ENCODE measurements at regions not wholly inside any gene's neighbourhood (a gene's known extent, or its start where the extent isn't known, plus 50 kb on each side); places are given as distances from the start of the nearest gene placed in this dataset.

DNA sequence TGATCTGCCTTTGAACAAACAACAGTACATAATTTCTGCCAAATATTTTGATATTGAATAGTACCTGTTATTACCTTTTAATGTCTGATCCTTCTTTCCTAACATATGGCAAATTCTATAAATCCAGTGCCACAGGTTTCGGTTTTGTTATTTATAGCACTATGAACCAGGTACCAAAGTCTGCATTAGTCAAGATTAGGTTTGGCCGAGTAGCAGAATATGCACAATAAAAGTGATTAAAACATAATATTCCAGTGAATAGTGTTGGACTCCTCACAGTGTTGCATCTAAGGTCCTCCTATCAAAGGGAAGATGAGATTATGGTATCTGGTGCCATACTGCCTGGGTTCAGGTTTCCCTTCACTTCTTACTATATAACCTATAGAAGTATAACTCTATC is 599.0 kb downstream of the ZPLD1 start:
- no peaks in the 10 kb centered on the region for H3K27me3 Mint-ChIP-seq (ENCODE audit: insufficient read depth)
- no peaks in the 10 kb centered on the region for H3K4me1 Mint-ChIP-seq (ENCODE audit: low read depth)
- intact Hi-C loops (cut with micrococcal nuclease), result no loop called here
- H3K4me3 Mint-ChIP-seq, result no peak overlapping the region
- no peaks in the 10 kb centered on the region for H3K36me3 Mint-ChIP-seq (ENCODE audit: low read depth)
- H3K27ac Mint-ChIP-seq, result no peak overlapping the region
- no peak for DNase-seq (ENCODE audit: low spot score)
- H3K9me3 Mint-ChIP-seq, result no peaks in the 10 kb centered on the region

DNA sequence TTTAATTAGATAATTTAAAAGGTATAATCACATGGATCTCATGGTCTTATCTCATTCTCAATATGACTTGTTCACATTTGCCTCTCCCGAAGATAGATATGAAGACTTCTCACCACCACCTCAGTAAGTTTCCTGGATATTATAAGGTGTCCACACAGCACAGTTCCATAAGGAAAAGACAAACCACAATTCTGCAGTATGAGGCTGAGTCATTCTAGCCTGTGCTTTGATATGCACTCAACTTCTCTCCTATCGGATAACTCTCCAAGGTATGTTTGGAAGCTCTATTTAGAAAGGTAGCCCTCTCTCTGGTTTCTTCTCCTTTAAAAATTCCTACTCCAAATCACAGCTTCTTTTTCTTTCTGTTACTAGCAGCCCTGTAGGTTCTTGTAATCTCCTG is 612.8 kb downstream of the ZPLD1 start:
- intact Hi-C loops (cut with micrococcal nuclease), result no loop called here
- Mint-ChIP-seq H3K27me3 (ENCODE audit: insufficient read depth) (no peaks in the 10 kb centered on the region), H3K36me3 (ENCODE audit: low read depth) (no peaks in the 10 kb centered on the region), H3K27ac (no peak overlapping the region), H3K4me1 (ENCODE audit: low read depth) (no peaks in the 10 kb centered on the region), H3K4me3 (no peak overlapping the region), H3K9me3 (no peaks in the 10 kb centered on the region)
- no peak for DNase-seq (ENCODE audit: low spot score)

DNA sequence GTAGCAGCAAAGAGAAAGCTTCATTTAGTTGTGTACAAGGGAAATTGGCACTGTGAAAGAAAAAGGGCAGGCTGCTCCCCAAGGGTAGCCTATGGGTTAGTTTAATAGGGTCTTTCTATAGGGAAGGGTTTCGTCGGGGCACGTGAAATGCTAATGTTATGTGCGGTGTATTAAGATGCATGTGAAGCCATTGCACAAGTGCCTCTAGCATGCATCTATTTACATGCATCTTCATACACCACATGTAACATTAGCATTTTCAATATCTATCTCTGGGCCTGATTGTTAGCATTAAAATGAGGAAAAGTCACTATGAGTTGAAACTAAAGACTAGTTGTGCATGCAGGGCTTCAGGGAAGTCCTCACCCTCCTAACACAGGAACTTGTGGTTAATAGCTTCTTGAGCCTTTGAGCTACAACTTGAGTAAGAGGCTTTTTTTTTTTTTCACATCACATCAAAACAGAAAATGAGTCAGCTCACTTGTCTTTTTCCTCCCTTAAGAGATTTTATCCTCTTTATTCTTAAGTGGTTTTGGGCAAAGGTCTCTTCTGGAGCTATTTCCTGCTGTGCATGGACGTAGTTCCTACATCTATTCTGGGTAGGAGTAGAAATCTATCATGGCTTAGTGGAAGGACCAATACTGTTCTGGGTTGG is 613.4 kb downstream of the ZPLD1 start:
- no peak overlapping the region for H3K27ac Mint-ChIP-seq
- no peak overlapping the region for H3K4me3 Mint-ChIP-seq
- H3K36me3 Mint-ChIP-seq (ENCODE audit: low read depth), result no peaks in the 10 kb centered on the region
- intact Hi-C loops (cut with micrococcal nuclease), result no loop called here
- DNase-seq (ENCODE audit: low spot score), result no peak
- H3K27me3 Mint-ChIP-seq (ENCODE audit: insufficient read depth), result no peaks in the 10 kb centered on the region
- H3K4me1 Mint-ChIP-seq (ENCODE audit: low read depth), result no peaks in the 10 kb centered on the region
- H3K9me3 Mint-ChIP-seq, result no peaks in the 10 kb centered on the region

DNA sequence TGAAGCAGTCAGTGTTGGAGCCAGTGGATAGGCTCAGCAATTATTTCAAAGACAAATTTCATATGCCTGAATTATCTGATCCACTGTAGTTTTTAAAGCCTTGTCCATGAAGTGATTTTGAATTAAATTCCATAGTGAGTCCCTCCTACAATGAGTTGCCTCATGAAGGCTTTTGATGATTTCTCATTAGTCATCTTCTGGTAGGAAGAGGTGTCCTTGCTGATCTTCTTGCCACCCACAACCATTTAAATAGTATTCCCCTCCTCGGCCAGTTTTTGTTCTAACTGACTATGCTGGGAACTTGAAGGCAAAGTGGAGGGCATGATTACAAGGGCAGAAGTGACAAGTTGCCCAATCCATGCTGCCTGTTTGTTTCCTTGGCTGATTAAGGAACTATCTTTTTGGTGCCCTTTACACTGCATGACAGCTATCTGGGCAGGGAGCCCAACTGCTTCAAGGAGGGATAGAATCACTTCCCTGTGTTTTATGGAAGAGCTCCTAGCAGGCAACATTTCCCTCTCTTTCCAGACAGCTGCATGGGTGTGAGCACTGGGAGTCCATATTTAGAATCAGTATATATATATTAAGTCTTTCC is 617.5 kb downstream of the ZPLD1 start:
- intact Hi-C loops (cut with micrococcal nuclease), result no loop called here
- Mint-ChIP-seq H3K27ac (no peak overlapping the region), H3K36me3 (ENCODE audit: low read depth) (no peaks in the 10 kb centered on the region), H3K4me1 (ENCODE audit: low read depth) (no peaks in the 10 kb centered on the region), H3K27me3 (ENCODE audit: insufficient read depth) (no peaks in the 10 kb centered on the region), H3K4me3 (no peak overlapping the region), H3K9me3 (no peaks in the 10 kb centered on the region)
- no peak for DNase-seq (ENCODE audit: low spot score)

DNA sequence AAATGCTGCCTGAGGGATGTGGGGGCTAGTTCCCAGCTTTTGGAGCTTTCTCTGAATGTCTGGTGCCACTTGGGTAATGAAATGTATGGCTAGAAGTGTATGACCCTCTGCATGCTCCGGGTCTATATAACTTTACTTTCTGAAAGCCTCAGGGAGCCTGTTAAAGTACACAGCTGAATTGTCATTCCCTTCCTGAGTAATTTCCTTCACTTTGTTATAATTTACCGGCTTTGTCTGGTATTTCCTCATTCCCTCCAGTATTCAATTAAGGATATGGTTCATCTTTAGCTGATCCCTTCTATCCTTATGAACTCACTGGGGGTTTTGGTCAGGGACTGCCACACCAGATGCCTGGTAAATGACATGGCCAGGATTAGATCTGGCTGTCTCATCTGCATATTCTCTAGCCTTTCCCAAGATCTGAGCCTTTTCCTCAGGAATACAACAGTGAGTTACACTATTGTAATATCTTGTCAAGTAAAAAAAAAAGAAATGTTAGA is 620.3 kb downstream of the ZPLD1 start:
- Mint-ChIP-seq H3K27me3 (ENCODE audit: insufficient read depth) (no peaks in the 10 kb centered on the region), H3K36me3 (ENCODE audit: low read depth) (no peaks in the 10 kb centered on the region), H3K4me3 (no peak overlapping the region), H3K9me3 (no peaks in the 10 kb centered on the region), H3K27ac (no peak overlapping the region), H3K4me1 (ENCODE audit: low read depth) (no peaks in the 10 kb centered on the region)
- intact Hi-C loops (cut with micrococcal nuclease), result no loop called here
- DNase-seq (ENCODE audit: low spot score), result no peak

DNA sequence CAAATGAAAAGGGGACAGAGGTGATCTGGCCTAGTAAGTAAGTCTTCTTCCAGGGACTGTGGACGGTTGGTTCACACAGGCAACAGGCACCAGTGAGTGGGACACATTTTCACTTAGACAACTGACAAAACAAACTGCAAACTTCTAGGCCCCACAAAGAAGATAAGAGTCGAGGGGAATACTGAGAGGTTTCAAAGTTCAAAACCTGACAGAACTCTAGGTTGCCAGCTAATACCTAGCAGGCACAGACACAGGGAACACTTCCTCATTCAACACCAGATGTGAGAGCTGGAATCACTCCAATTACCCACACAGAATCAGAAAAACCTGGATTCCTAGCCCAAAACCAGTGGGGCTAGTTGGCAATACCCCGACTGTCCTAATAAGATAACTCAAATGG is 621.7 kb downstream of the ZPLD1 start:
- no peak overlapping the region for H3K27ac Mint-ChIP-seq
- no peak overlapping the region for H3K4me3 Mint-ChIP-seq
- H3K27me3 Mint-ChIP-seq (ENCODE audit: insufficient read depth), result no peaks in the 10 kb centered on the region
- DNase-seq (ENCODE audit: low spot score), result no peak
- intact Hi-C loops (cut with micrococcal nuclease), result no loop called here
- no peaks in the 10 kb centered on the region for H3K9me3 Mint-ChIP-seq
- no peaks in the 10 kb centered on the region for H3K4me1 Mint-ChIP-seq (ENCODE audit: low read depth)
- H3K36me3 Mint-ChIP-seq (ENCODE audit: low read depth), result no peaks in the 10 kb centered on the region

DNA sequence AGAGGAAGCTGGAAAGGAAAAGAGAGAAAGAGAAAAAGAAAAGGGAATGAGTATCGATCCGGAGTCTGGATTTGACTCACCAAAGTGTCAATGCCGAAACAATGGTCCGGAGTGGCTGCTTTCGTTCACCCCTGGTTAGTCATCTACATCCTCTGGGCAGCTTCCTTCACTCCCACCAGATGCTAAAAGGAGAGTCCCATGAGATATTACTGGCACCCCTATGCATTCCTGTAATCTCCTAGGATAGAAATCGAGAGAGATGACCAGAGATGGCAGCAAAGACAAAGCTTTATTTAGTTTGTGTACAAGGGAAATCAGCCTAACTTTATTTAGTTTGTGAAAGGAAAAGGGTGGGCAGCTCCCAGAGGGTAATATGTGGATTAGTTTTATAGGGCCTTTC is 622.2 kb downstream of the ZPLD1 start:
- Mint-ChIP-seq H3K4me1 (ENCODE audit: low read depth) (no peaks in the 10 kb centered on the region), H3K27ac (no peak overlapping the region), H3K4me3 (no peak overlapping the region), H3K9me3 (no peaks in the 10 kb centered on the region), H3K27me3 (ENCODE audit: insufficient read depth) (no peaks in the 10 kb centered on the region), H3K36me3 (ENCODE audit: low read depth) (no peaks in the 10 kb centered on the region)
- intact Hi-C loops (cut with micrococcal nuclease), result no loop called here
- DNase-seq (ENCODE audit: low spot score), result no peak

DNA sequence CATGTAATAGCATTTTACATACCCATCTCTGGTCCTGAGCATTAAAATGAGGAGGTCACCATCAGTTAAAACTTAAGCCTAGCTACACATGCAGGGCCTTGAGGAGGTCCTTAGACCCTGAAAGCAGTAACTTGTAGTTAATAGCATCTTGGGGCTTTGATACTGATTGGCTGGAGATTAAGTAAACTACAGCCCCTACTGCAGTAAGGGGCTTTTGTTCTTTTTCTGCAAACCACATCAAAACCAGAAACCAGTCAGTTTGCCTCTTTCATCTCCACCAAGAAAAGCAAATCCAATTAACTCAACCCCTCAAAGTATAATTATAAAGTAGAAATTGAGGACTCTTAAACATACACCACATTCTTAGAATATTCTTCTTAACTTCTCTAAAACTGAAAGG is 622.7 kb downstream of the ZPLD1 start:
- no peak overlapping the region for H3K27ac Mint-ChIP-seq
- H3K4me3 Mint-ChIP-seq, result no peak overlapping the region

DNA sequence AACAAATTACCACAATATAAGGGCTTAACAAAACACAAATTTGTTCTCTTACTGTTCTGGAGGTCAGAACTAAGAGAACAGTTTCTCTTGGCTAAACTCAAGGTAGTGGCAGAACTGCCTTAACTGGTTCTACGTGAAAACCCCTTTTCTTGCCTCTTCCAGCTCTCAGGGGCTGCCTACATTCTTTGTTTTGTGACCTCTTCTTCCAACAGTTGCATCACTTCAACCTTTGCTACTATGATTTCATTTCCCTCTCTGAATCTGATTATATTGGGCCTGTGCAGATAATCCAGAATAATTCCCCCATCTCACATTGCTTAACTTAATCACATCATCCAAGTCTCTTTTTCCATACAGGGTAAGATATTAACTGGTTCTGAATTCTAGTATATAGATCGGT is 624.6 kb downstream of the ZPLD1 start:
- intact Hi-C loops (cut with micrococcal nuclease), result no loop called here
- H3K4me1 Mint-ChIP-seq (ENCODE audit: low read depth), result no peaks in the 10 kb centered on the region
- no peaks in the 10 kb centered on the region for H3K36me3 Mint-ChIP-seq (ENCODE audit: low read depth)
- DNase-seq (ENCODE audit: low spot score), result no peak
- H3K4me3 Mint-ChIP-seq, result no peak overlapping the region
- H3K27me3 Mint-ChIP-seq (ENCODE audit: insufficient read depth), result no peaks in the 10 kb centered on the region
- no peaks in the 10 kb centered on the region for H3K9me3 Mint-ChIP-seq
- H3K27ac Mint-ChIP-seq, result no peak overlapping the region

More for the DNA sequence above, 622.7 kb downstream of the ZPLD1 start:
- H3K36me3 Mint-ChIP-seq (ENCODE audit: low read depth), result no peaks in the 10 kb centered on the region
- no peaks in the 10 kb centered on the region for H3K9me3 Mint-ChIP-seq
- no peak for DNase-seq (ENCODE audit: low spot score)
- intact Hi-C loops (cut with micrococcal nuclease), result no loop called here
- no peaks in the 10 kb centered on the region for H3K4me1 Mint-ChIP-seq (ENCODE audit: low read depth)
- H3K27me3 Mint-ChIP-seq (ENCODE audit: insufficient read depth), result no peaks in the 10 kb centered on the region

DNA sequence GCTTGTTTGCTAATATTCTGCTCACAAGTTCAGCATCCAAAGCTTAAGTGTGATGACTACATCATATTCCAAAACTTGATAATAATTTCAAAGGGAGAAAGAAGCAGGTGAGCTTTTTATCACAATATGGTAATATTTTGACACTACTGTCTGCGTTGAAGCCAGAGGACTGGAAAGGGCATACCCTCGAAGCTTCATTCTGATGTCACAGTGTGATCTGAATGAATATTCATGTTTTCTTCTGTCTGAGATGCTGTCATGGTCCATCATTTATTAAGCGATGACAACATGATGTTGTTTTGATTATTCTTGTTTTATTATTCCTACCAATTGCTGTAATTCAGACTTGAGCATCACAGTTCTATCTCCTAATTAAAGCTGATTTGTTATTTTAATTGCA is 625.4 kb downstream of the ZPLD1 start:
- no peaks in the 10 kb centered on the region for H3K27me3 Mint-ChIP-seq (ENCODE audit: insufficient read depth)
- H3K27ac Mint-ChIP-seq, result no peak overlapping the region
- H3K36me3 Mint-ChIP-seq (ENCODE audit: low read depth), result no peaks in the 10 kb centered on the region
- intact Hi-C loops (cut with micrococcal nuclease), result no loop called here
- H3K4me3 Mint-ChIP-seq, result no peak overlapping the region
- no peaks in the 10 kb centered on the region for H3K9me3 Mint-ChIP-seq
- H3K4me1 Mint-ChIP-seq (ENCODE audit: low read depth), result no peaks in the 10 kb centered on the region
- DNase-seq (ENCODE audit: low spot score), result no peak

DNA sequence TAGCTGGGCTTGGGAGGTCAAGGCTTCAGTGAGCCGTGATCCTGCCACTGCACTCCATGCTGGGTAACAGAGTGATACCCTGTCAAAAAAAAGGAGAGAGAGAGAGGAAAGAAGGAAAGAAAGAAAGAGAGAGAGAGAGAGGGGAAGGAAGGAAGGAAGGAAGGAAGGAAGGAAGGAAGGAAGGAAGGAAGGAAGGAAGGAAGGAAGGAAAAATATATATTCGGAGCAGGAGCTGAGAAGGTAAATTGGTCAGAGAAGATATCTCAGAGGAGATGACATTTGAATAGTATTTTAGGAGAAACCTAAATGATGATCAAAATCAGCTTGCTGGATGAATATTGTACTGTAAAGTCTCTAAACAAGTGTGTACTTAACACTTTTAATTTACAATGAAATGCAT is 633.1 kb downstream of the ZPLD1 start:
- no peaks in the 10 kb centered on the region for H3K4me1 Mint-ChIP-seq (ENCODE audit: low read depth)
- DNase-seq (ENCODE audit: low spot score), result no peak
- H3K4me3 Mint-ChIP-seq, result no peak overlapping the region
- H3K27ac Mint-ChIP-seq, result no peak overlapping the region
- H3K27me3 Mint-ChIP-seq (ENCODE audit: insufficient read depth), result no peaks in the 10 kb centered on the region
- intact Hi-C loops (cut with micrococcal nuclease), result no loop called here
- no peaks in the 10 kb centered on the region for H3K36me3 Mint-ChIP-seq (ENCODE audit: low read depth)
- H3K9me3 Mint-ChIP-seq, result no peaks in the 10 kb centered on the region

DNA sequence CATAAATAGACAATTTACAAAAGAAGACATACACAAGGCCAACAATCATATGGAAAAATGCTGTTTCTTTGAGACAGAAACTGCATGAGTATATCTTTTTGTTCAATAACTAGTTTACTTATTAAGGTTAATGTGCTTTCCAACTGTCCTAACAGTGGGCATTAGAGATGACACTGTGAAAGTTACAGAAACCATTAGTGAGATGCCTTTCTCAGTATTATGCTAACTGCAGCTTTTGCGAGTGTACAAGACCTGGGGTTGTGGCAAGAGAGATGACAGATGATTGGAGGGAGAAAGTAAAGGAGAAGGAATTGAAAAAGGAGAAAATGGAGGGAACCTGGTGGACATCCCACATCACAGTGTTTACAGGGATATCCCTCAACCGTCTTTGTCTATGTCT is 640.5 kb downstream of the ZPLD1 start:
- Mint-ChIP-seq H3K27me3 (ENCODE audit: insufficient read depth) (no peaks in the 10 kb centered on the region), H3K27ac (no peak overlapping the region), H3K9me3 (no peaks in the 10 kb centered on the region), H3K4me3 (no peak overlapping the region), H3K36me3 (ENCODE audit: low read depth) (no peaks in the 10 kb centered on the region), H3K4me1 (ENCODE audit: low read depth) (no peaks in the 10 kb centered on the region)
- intact Hi-C loops (cut with micrococcal nuclease), result no loop called here
- DNase-seq (ENCODE audit: low spot score), result no peak

DNA sequence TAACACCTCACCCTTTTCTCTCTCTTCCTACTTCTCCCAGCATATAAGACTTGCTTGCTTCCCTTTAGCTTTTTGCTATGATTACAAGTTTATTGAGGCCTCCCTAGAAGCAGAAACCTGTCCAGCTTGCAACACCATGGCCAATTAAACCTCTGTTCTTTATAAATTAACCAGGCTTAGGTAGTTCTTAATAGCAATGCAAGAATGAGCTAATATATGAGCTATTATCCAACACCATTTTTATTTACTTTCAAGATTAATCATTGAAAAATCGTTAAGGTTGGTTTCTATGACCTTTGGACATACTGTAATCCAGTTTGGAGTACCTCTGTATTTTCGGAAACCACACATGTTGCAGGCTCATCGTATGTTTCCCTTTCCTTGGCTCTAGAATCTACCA is 643.1 kb downstream of the ZPLD1 start:
- Mint-ChIP-seq H3K27ac (no peak overlapping the region), H3K4me1 (ENCODE audit: low read depth) (no peaks in the 10 kb centered on the region), H3K36me3 (ENCODE audit: low read depth) (no peaks in the 10 kb centered on the region), H3K9me3 (no peaks in the 10 kb centered on the region), H3K4me3 (no peak overlapping the region), H3K27me3 (ENCODE audit: insufficient read depth) (no peaks in the 10 kb centered on the region)
- intact Hi-C loops (cut with micrococcal nuclease), result no loop called here
- DNase-seq (ENCODE audit: low spot score), result no peak

DNA sequence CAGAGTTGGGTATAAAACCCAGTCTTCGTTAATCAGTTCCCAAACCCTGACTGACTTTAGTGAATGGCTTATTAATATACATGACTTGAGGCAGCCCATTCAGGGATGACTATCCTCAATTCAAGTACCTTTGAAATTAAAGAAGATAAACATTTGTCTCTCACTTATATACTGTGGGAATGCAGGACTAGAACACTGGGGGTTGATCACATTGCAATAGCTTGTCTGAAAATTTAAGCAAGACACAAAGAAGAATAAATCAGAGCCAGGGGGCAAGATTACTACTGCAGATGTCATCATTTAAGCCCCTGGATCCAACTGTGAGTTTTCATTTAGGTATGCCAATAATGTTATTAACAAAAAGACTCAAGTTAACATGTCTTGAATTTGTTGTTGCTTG is 647.7 kb downstream of the ZPLD1 start:
- H3K36me3 Mint-ChIP-seq (ENCODE audit: low read depth), result no peaks in the 10 kb centered on the region
- no peak overlapping the region for H3K4me3 Mint-ChIP-seq
- H3K27ac Mint-ChIP-seq, result no peak overlapping the region
- no peaks in the 10 kb centered on the region for H3K27me3 Mint-ChIP-seq (ENCODE audit: insufficient read depth)
- no peak for DNase-seq (ENCODE audit: low spot score)
- intact Hi-C loops (cut with micrococcal nuclease), result no loop called here
- no peaks in the 10 kb centered on the region for H3K9me3 Mint-ChIP-seq
- no peaks in the 10 kb centered on the region for H3K4me1 Mint-ChIP-seq (ENCODE audit: low read depth)
